AG10803 (cell line): ENCODE measurements at regions not wholly inside any gene's neighbourhood (a gene's known extent, or its start where the extent isn't known, plus 50 kb on each side); places are given as distances from the start of the nearest gene placed in this dataset.

Experiments used
- DNase-seq: peaks from one replicate; pipeline ENCODE4 v3.0.0; 2010; ENCODE audit warnings: low read depth
- H3K4me3 ChIP-seq: 2 replicates; pipeline ENCODE4 v1.5.1; 2011; ENCODE audit warnings: mild to moderate bottlenecking, low read length, control low read depth
- TF ChIP-seq, protein P1 (sequence below): conservative IDR thresholded peaks from 2 replicates; pipeline ENCODE4 v1.5.1; 2011; ENCODE audit warnings: mild to moderate bottlenecking, low read length, control low read depth, inconsistent platforms

DNA sequence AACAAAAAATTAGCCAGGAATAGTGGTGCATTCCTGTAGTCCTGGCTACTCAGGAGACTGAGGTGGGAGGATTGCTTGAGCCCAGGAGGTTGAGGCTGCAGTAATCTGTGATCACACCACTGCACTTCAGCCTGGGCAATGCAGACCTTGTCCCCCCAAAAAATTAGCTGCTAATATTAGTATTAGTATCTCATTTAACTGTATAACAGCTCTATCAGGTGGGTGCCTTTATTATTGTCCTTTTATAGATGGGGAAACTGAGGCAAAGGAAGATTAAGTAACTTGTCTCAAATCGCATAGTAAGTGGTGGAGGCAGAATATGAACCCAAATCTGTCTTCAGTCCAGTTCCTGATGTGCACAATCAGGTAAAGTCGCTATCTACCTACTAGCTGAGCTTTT lies 142.3 kb upstream of the CRY1 start:
- TF ChIP-seq, protein P1, sequence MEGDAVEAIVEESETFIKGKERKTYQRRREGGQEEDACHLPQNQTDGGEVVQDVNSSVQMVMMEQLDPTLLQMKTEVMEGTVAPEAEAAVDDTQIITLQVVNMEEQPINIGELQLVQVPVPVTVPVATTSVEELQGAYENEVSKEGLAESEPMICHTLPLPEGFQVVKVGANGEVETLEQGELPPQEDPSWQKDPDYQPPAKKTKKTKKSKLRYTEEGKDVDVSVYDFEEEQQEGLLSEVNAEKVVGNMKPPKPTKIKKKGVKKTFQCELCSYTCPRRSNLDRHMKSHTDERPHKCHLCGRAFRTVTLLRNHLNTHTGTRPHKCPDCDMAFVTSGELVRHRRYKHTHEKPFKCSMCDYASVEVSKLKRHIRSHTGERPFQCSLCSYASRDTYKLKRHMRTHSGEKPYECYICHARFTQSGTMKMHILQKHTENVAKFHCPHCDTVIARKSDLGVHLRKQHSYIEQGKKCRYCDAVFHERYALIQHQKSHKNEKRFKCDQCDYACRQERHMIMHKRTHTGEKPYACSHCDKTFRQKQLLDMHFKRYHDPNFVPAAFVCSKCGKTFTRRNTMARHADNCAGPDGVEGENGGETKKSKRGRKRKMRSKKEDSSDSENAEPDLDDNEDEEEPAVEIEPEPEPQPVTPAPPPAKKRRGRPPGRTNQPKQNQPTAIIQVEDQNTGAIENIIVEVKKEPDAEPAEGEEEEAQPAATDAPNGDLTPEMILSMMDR: no peak
- H3K4me3 ChIP-seq: no peak overlapping the region
- DNase-seq: no peak

DNA sequence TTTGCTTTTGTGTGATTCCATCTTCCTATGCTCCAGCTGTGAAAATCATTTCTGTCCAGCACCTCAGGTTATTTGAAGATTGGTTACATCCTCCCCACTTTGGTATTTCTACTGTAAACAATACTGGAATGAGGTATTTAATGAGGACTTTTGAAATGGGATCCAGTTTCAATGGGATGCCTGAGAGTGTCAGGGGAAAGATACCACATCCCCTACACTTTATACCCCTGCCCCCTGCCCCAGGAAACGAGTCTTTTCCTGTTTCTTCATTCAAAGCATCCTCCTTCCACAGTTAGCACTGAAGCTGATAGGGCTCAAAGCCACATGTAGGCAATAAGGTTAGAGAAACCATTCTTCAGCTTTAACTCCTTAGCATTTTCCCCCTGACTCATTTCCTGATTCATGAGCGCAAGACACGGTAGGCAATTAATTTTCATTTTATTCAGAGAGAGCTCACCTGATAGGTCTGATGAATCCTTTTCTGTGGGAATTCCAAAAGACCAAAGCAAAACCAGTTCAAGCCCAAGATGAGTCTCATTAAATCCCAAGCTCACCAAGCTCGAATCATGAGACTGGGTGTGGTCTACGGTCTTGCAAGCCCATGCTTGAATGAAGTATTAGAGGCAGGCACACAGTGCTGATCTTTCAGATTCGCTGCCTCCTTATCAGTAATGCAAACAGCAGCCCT lies 143.6 kb upstream of the CRY1 start:
- no peak overlapping the region for H3K4me3 ChIP-seq
- TF ChIP-seq, protein P1: no peak
- DNase-seq: peak; percentile 3

DNA sequence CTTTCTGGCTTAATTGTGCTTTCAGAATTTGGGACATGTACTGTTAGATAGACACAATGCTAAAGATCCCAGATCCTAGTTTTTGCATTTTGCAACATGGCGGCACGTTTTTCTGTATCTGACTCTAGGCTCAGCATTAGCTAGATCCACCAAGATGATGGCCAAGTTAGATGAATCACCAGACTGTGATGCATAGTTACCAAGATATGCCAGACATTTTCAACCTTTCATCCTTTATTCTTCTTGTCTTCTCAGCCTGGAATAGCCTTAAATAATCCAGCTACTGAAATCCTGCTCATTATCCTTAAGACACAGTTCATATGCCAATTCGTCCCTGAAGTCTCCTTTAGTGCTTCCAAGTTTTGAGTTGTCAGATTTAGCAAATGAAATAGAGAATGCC lies 144.9 kb upstream of the CRY1 start:
- no peak overlapping the region for H3K4me3 ChIP-seq
- TF ChIP-seq, protein P1: no peak
- no peak for DNase-seq

DNA sequence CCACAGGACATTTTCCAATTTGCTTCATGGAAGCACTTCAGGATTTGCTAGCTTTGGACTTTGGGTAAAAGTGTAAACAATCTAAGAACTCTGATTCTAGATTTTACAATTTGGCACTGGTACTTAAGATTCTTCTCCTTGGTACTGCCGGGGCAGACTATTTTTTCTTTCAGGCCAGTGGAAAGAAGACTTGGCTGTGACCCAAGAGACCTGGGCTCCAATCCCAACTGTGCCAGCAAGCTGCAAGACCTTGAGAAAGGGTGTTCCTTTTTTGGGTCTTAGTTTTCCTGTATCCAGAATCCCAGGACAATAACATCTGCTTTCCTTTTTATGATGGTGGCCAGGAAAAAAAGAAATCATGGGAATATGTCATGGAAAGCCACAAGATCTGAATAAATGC lies 148.1 kb upstream of the CRY1 start:
- no peak overlapping the region for H3K4me3 ChIP-seq
- DNase-seq: no peak
- TF ChIP-seq, protein P1: no peak

DNA sequence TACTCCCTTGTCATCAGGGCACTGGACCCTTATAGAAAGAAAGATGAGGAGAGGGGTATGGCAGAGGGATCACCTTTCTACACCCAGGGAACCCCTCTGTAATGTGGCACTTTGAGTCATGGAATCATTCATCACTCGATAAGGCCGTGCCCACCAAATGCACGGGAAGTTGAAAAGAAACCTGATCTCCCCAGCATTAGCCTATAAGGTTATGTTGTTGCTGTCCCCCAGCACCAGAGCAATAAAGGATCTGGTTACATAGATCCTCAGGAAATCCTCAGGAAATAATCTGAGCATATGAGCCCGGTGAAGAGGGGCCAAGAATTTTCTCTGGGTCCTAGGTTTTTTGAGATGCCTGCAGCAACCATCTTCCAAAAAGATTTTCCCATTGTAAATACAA lies 148.8 kb upstream of the CRY1 start:
- H3K4me3 ChIP-seq: no peak overlapping the region
- TF ChIP-seq, protein P1: no peak
- no peak for DNase-seq

DNA sequence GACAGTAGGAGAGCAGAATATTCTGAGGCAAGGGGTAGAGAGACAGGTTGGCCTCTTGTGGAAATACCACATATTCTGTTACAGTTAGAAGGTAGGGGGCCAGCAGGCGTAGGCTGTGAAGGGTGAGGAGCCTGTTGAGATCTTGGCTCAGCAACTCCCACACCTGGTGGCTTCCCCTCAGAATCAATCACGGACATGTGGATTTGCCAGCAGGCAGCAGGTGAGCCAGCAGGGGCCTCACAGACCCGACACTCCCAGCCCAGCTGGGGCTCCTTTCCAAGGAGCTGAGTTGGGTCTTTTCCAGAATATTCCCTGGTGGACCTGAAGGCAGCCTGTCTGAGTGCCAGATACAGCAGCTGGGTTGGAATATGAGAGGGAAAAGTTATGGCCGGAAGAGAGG lies 150.0 kb upstream of the CRY1 start:
- DNase-seq: no peak
- TF ChIP-seq, protein P1: no peak
- no peak overlapping the region for H3K4me3 ChIP-seq

DNA sequence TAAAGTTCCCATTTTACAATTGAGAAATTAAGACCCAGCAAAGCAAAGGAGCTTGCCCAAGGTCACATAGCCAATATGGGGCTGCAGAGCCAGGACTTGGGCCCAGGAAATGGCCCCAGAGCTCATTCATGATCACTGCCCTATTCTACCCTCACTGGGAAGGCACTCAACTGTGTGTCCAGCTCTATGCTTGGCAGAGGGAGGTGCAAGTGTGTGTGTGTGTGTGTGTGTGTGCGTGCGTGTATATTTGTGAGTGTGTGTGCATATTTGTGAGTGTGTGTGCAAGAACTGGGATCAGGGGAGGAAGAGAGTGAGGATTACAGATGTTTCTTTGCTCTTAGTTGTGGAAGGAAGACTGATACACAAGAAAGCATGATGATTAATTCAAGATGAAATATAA lies 151.2 kb upstream of the CRY1 start:
- TF ChIP-seq, protein P1: no peak
- DNase-seq: no peak
- H3K4me3 ChIP-seq: no peak overlapping the region
